Activated naive CD8-positive, alpha-beta T cell (primary cell): ENCODE measurements at regions not wholly inside any gene's neighbourhood (a gene's known extent, or its start where the extent isn't known, plus 50 kb on each side); places are given as distances from the start of the nearest gene placed in this dataset.

Experiments used
- H3K27ac Mint-ChIP-seq: one replicate; pipeline ENCODE4 v1.8.0; 2021; ENCODE audit warnings: mixed read lengths
- H3K27me3 Mint-ChIP-seq: one replicate; pipeline ENCODE4 v1.8.0; 2021; ENCODE audit warnings: mixed read lengths
- H3K36me3 Mint-ChIP-seq: one replicate; pipeline ENCODE4 v1.8.0; 2021; ENCODE audit warnings: mixed read lengths
- H3K4me1 Mint-ChIP-seq: one replicate; pipeline ENCODE4 v1.8.0; 2021; ENCODE audit warnings: low read depth, mixed read lengths
- H3K4me3 Mint-ChIP-seq: one replicate; pipeline ENCODE4 v1.8.0; 2021; ENCODE audit warnings: mild to moderate bottlenecking, mixed read lengths
- H3K9me3 Mint-ChIP-seq: one replicate; pipeline ENCODE4 v1.8.0; 2021; ENCODE audit warnings: low read depth, mixed read lengths

- H3K4me3 Mint-ChIP-seq = no peak overlapping the region
- peaks cover 29% of the 10 kb centered on the region for H3K27me3 Mint-ChIP-seq
- no peak overlapping the region for H3K27ac Mint-ChIP-seq
- no peaks in the 10 kb centered on the region for H3K4me1 Mint-ChIP-seq
- no peaks in the 10 kb centered on the region for H3K36me3 Mint-ChIP-seq
- no peaks in the 10 kb centered on the region for H3K9me3 Mint-ChIP-seq
These were observed 91.7 kb upstream of the PHACTR3 start for GRCh38 chr20:59512651-59513050.

- H3K36me3 Mint-ChIP-seq = no peaks in the 10 kb centered on the region
- no peak overlapping the region for H3K4me3 Mint-ChIP-seq
- no peaks in the 10 kb centered on the region for H3K4me1 Mint-ChIP-seq
- H3K27me3 Mint-ChIP-seq = peaks cover 35% of the 10 kb centered on the region
- H3K27ac Mint-ChIP-seq = no peak overlapping the region
- no peaks in the 10 kb centered on the region for H3K9me3 Mint-ChIP-seq
These were observed 89.8 kb upstream of the PHACTR3 start for GRCh38 chr20:59514554-59514953.

GRCh38 chr20:59515013-59515905 lies 89.1 kb upstream of the PHACTR3 start:
- no peaks in the 10 kb centered on the region for H3K4me1 Mint-ChIP-seq
- H3K27me3 Mint-ChIP-seq = peaks cover 40% of the 10 kb centered on the region

GRCh38 chr20:59515906-59516209 lies 88.5 kb upstream of the PHACTR3 start:
- no peak overlapping the region for H3K4me3 Mint-ChIP-seq
- H3K36me3 Mint-ChIP-seq = no peaks in the 10 kb centered on the region
- no peak overlapping the region for H3K27ac Mint-ChIP-seq
- H3K9me3 Mint-ChIP-seq = no peaks in the 10 kb centered on the region
- H3K4me1 Mint-ChIP-seq = no peaks in the 10 kb centered on the region
- H3K27me3 Mint-ChIP-seq = peaks cover 43% of the 10 kb centered on the region

More at GRCh38 chr20:59515013-59515905, 89.1 kb upstream of the PHACTR3 start:
- Mint-ChIP-seq H3K9me3 (no peaks in the 10 kb centered on the region), H3K4me3 (no peak overlapping the region), H3K27ac (no peak overlapping the region), H3K36me3 (no peaks in the 10 kb centered on the region)

- Mint-ChIP-seq H3K36me3 (no peaks in the 10 kb centered on the region), H3K4me1 (no peaks in the 10 kb centered on the region), H3K27me3 (peaks cover 42% of the 10 kb centered on the region), H3K4me3 (no peak overlapping the region), H3K27ac (no peak overlapping the region), H3K9me3 (no peaks in the 10 kb centered on the region)
These were observed 85.2 kb upstream of the PHACTR3 start for GRCh38 chr20:59518881-59519706.

- Mint-ChIP-seq H3K36me3 (no peaks in the 10 kb centered on the region), H3K27ac (no peak overlapping the region), H3K4me1 (no peaks in the 10 kb centered on the region), H3K27me3 (peaks cover 41% of the 10 kb centered on the region), H3K9me3 (no peaks in the 10 kb centered on the region), H3K4me3 (no peak overlapping the region)
These were observed 84.7 kb upstream of the PHACTR3 start for GRCh38 chr20:59519707-59520014.

- H3K9me3 Mint-ChIP-seq = no peaks in the 10 kb centered on the region
- no peak overlapping the region for H3K27ac Mint-ChIP-seq
- peaks cover 42% of the 10 kb centered on the region for H3K27me3 Mint-ChIP-seq
- peaks cover 2% of the 10 kb centered on the region for H3K4me1 Mint-ChIP-seq
- H3K4me3 Mint-ChIP-seq = no peak overlapping the region
- H3K36me3 Mint-ChIP-seq = no peaks in the 10 kb centered on the region
These were observed 83.5 kb upstream of the PHACTR3 start for GRCh38 chr20:59520814-59521213.

GRCh38 chr20:59525500-59526241 lies 78.7 kb upstream of the PHACTR3 start:
- Mint-ChIP-seq H3K27me3 (peaks cover 31% of the 10 kb centered on the region), H3K27ac (no peak overlapping the region), H3K4me3 (no peak overlapping the region), H3K4me1 (peaks cover 2% of the 10 kb centered on the region), H3K36me3 (no peaks in the 10 kb centered on the region), H3K9me3 (no peaks in the 10 kb centered on the region)

GRCh38 chr20:59526242-59527225 lies 77.8 kb upstream of the PHACTR3 start:
- no peak overlapping the region for H3K4me3 Mint-ChIP-seq
- no peak overlapping the region for H3K27ac Mint-ChIP-seq

GRCh38 chr20:59530782-59531181 lies 73.6 kb upstream of the PHACTR3 start:
- peaks cover 20% of the 10 kb centered on the region for H3K27me3 Mint-ChIP-seq
- H3K9me3 Mint-ChIP-seq = peaks cover 2% of the 10 kb centered on the region
- no peak overlapping the region for H3K27ac Mint-ChIP-seq
- no peaks in the 10 kb centered on the region for H3K36me3 Mint-ChIP-seq
- H3K4me1 Mint-ChIP-seq = no peaks in the 10 kb centered on the region
- H3K4me3 Mint-ChIP-seq = no peak overlapping the region

More at GRCh38 chr20:59526242-59527225, 77.8 kb upstream of the PHACTR3 start:
- Mint-ChIP-seq H3K9me3 (peaks cover 2% of the 10 kb centered on the region), H3K4me1 (peaks cover 2% of the 10 kb centered on the region), H3K27me3 (peaks cover 29% of the 10 kb centered on the region), H3K36me3 (no peaks in the 10 kb centered on the region)

GRCh38 chr20:59537991-59538390 lies 66.3 kb upstream of the PHACTR3 start:
- Mint-ChIP-seq H3K4me1 (no peaks in the 10 kb centered on the region), H3K4me3 (no peak overlapping the region), H3K27me3 (peaks cover 25% of the 10 kb centered on the region), H3K27ac (no peak overlapping the region), H3K36me3 (peaks cover 4% of the 10 kb centered on the region), H3K9me3 (peaks cover 17% of the 10 kb centered on the region)

GRCh38 chr20:59547596-59547995 lies 56.7 kb upstream of the PHACTR3 start:
- Mint-ChIP-seq H3K4me1 (no peaks in the 10 kb centered on the region), H3K27ac (no peak overlapping the region), H3K27me3 (peaks cover 20% of the 10 kb centered on the region), H3K9me3 (no peaks in the 10 kb centered on the region), H3K4me3 (no peak overlapping the region), H3K36me3 (no peaks in the 10 kb centered on the region)
